Colonic mucosa (tissue), 4 donors: ENCODE measurements at regions not wholly inside any gene's neighbourhood (a gene's known extent, or its start where the extent isn't known, plus 50 kb on each side); places are given as distances from the start of the nearest gene placed in this dataset.

ENCODE experiments used
- DNase-seq: peaks from one replicate; pipeline ENCODE4 v3.0.0-alpha.2; 2020
- H3K27ac ChIP-seq: fragments of 200-600 bp; one replicate; pipeline ENCODE4 v1.8.0; 2021
- H3K27me3 ChIP-seq: fragments of 200-600 bp; one replicate; pipeline ENCODE4 v1.8.0; 2021
- H3K36me3 ChIP-seq: fragments of 200-600 bp; one replicate; pipeline ENCODE4 v1.8.0; 2021
- H3K4me1 ChIP-seq: fragments of 200-600 bp; one replicate; pipeline ENCODE4 v1.8.0; 2021; ENCODE audit warnings: mild to moderate bottlenecking
- H3K4me3 ChIP-seq: fragments of 200-600 bp; one replicate; pipeline ENCODE4 v1.8.0; 2021
- H3K9ac ChIP-seq, 2 donors: one replicate each; pipeline ENCODE4 v1.7.0; 2013; ENCODE audit warnings: control low read depth in 2 of 2, low read depth in 2 of 2, low read length in 2 of 2
- H3K9me3 ChIP-seq: fragments of 200-600 bp; one replicate; pipeline ENCODE4 v1.8.0; 2021
- intact Hi-C: fragments of 100-400 bp; cut with DNase I; formaldehyde crosslinking; loops from one replicate; pipeline ENCODE4 v1.14.1; 2022
- TF ChIP-seq, protein P1 (sequence below): fragments of 200-600 bp; IDR thresholded peaks from one replicate; pipeline ENCODE4 v1.8.0; 2022; ENCODE audit warnings: antibody characterized with exemption, mild to moderate bottlenecking
- donor health status: healthy.
- donor health status: DM: no; HTN: no; CAD: no.
- donor health status: DM: no; HTN: no; CAD: no.

DNA sequence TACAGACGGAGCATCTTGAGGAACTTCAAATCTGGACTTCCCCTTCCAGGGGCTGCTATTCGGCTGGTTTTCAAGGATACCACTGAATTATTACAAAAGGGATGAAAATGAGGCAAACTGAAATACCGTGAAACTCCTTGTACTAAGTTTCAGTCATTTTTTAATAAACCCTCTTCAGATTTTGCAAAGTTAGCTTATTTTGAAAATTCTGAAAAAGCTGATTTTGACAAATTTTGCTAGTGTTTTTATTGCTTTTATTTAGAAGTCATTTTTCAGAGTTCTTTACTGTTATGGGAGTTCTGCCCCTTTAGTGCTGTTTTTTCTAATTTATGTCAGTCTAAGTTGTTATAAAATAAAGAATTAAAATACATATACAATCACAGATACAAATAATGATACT lies 390.4 kb upstream of the VRK2 start:
- Histone ChIP-seq H3K4me3 (no peak overlapping the region), H3K9ac (no peak overlapping the region), H3K27me3 (no peaks in the 10 kb centered on the region), H3K9me3 (no peaks in the 10 kb centered on the region), H3K36me3 (no peaks in the 10 kb centered on the region), H3K27ac (no peak overlapping the region), H3K4me1 (no peaks in the 10 kb centered on the region)
- DNase-seq, result no peak
- intact Hi-C loops, result no loop called here
- TF ChIP-seq, protein P1, sequence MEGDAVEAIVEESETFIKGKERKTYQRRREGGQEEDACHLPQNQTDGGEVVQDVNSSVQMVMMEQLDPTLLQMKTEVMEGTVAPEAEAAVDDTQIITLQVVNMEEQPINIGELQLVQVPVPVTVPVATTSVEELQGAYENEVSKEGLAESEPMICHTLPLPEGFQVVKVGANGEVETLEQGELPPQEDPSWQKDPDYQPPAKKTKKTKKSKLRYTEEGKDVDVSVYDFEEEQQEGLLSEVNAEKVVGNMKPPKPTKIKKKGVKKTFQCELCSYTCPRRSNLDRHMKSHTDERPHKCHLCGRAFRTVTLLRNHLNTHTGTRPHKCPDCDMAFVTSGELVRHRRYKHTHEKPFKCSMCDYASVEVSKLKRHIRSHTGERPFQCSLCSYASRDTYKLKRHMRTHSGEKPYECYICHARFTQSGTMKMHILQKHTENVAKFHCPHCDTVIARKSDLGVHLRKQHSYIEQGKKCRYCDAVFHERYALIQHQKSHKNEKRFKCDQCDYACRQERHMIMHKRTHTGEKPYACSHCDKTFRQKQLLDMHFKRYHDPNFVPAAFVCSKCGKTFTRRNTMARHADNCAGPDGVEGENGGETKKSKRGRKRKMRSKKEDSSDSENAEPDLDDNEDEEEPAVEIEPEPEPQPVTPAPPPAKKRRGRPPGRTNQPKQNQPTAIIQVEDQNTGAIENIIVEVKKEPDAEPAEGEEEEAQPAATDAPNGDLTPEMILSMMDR, result no peak

DNA sequence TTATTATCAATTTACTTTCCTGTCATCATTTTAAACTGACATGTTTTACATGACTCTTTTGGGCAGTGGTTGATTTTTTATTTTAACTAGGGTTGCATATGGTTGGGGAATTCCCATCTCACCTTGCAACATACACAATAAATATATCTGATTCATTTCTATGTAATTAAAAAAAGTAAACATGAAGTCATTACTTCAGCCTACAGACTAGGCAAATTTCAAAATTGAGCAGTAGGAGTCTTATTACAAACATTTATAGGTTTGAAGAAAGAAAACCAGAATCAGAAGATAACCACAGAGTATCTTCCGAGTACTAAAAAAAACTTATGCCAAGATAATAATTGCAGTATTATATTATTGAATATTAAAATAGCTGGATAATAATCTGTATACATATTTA lies 377.0 kb upstream of the VRK2 start:
- no peaks in the 10 kb centered on the region for H3K27me3 ChIP-seq
- DNase-seq, result no peak
- intact Hi-C loops, result no loop called here
- H3K36me3 ChIP-seq, result no peaks in the 10 kb centered on the region
- no peaks in the 10 kb centered on the region for H3K4me1 ChIP-seq
- TF ChIP-seq, protein P1, result no peak
- no peak overlapping the region for H3K27ac ChIP-seq
- H3K9me3 ChIP-seq, result no peaks in the 10 kb centered on the region
- no peak overlapping the region for H3K9ac ChIP-seq
- no peak overlapping the region for H3K4me3 ChIP-seq

DNA sequence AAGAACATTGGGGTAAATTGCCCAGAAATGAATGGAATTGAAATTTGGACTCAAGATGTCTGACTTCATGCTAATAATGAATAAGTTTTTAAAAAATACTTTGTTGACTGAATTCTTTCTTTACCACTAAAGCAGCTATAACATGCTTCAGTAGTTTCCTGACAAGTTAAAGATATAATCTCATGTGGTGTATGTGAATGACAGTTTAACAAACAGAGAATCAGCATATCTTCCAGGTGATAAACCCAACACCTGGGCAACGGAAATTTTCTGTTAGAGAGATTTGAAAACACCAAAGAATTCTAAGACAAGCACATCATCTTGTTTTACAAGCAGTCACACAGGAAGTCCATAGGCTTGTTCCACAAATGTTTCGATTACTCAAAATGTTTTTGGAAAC lies 372.6 kb upstream of the VRK2 start:
- Histone ChIP-seq H3K4me1 (no peaks in the 10 kb centered on the region), H3K36me3 (no peaks in the 10 kb centered on the region), H3K27me3 (no peaks in the 10 kb centered on the region), H3K9ac (no peak overlapping the region), H3K9me3 (no peaks in the 10 kb centered on the region), H3K4me3 (no peak overlapping the region), H3K27ac (no peak overlapping the region)
- no peak for DNase-seq
- intact Hi-C loops, result no loop called here
- TF ChIP-seq, protein P1, result no peak

DNA sequence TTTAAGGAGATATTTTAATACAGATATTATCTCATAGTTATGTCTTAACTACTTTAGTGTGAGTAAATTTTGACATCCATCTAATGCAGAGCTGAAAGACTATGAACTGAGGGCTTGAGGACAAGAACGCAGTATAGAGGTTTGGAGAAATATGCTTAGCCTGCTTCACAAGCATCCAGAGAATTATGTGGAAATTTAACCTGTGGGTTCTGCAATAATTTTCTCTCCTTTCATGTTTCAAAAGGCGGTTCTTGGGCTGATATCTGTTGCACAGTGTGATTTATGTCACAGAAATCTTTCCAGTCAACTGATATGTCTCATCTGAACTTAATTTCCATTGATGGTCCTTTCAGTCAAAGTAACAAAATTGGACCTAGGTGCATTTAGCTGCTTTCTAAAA lies 371.9 kb upstream of the VRK2 start:
- intact Hi-C loops, result no loop called here

DNA sequence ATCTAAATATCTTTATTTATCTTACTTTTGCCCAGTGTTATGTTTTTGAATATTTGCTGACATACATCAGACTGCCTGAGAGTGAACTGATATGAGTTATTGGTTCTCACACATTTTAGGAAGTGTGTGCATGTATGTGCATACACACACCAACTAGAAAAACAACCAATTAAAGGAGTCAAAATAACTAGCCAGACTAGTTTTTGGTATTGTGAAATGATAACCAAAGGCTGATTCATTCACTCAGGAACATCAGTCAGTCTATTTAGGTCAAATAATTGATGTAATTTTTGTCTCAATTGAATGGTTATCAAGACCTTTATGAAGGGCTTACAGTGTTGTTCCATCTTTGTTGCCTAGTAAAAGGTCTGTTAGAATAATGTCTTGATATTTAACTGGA lies 369.3 kb upstream of the VRK2 start:
- H3K36me3 ChIP-seq, result no peaks in the 10 kb centered on the region
- H3K4me1 ChIP-seq, result no peaks in the 10 kb centered on the region
- no peak overlapping the region for H3K27ac ChIP-seq
- TF ChIP-seq, protein P1, result no peak
- no peak overlapping the region for H3K9ac ChIP-seq
- H3K9me3 ChIP-seq, result no peaks in the 10 kb centered on the region
- no peak overlapping the region for H3K4me3 ChIP-seq
- no peaks in the 10 kb centered on the region for H3K27me3 ChIP-seq
- intact Hi-C loops, result no loop called here
- DNase-seq, result no peak

More for the DNA sequence above, 371.9 kb upstream of the VRK2 start:
- Histone ChIP-seq H3K27me3 (no peaks in the 10 kb centered on the region), H3K27ac (no peak overlapping the region), H3K4me1 (no peaks in the 10 kb centered on the region), H3K4me3 (no peak overlapping the region), H3K9ac (no peak overlapping the region), H3K36me3 (no peaks in the 10 kb centered on the region), H3K9me3 (no peaks in the 10 kb centered on the region)
- no peak for DNase-seq
- TF ChIP-seq, protein P1, result no peak

DNA sequence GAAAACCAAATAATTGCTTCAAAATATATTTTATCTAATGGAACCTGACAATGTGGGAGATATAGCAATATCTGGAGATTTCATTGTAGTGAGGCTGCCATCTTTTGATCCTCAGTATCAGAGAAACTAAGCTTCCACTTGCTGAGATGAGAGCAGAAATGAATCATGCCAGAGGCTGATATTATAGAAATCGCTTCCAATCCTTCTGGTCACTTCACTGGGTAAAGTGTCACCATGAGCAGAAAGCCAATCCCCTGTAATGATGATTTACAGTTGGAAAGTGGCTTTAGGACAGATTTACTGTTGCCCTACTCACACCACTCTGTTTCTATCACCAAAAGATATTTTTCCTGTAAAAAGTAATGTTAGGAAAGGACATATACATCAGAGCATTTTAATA lies 365.0 kb upstream of the VRK2 start:
- intact Hi-C loops, result no loop called here
- H3K4me3 ChIP-seq, result no peak overlapping the region
- no peaks in the 10 kb centered on the region for H3K4me1 ChIP-seq
- no peak overlapping the region for H3K27ac ChIP-seq
- no peak overlapping the region for H3K9ac ChIP-seq
- H3K27me3 ChIP-seq, result no peaks in the 10 kb centered on the region
- H3K9me3 ChIP-seq, result no peaks in the 10 kb centered on the region
- TF ChIP-seq, protein P1, result no peak
- H3K36me3 ChIP-seq, result no peaks in the 10 kb centered on the region
- DNase-seq, result no peak
